HUES6 (cell line): ENCODE measurements at regions not wholly inside any gene's neighbourhood (a gene's known extent, or its start where the extent isn't known, plus 50 kb on each side); places are given as distances from the start of the nearest gene placed in this dataset.
"Not testable (repeated sequence)": the region's sequence is repeated elsewhere in the genome, so short reads cannot be mapped to it uniquely, and the experiment has no call there.

Experiments
- H3K27ac ChIP-seq: 2 replicates; pipeline ENCODE4 v1.7.0; 2013; ENCODE audit warnings: low read depth, mild to moderate bottlenecking, low read length, inconsistent platforms
- H3K27me3 ChIP-seq: 2 replicates; pipeline ENCODE4 v1.6.1; 2013; ENCODE audit warnings: low read length; ENCODE audit not compliant: control insufficient read depth, insufficient read depth
- H3K36me3 ChIP-seq: 2 replicates; pipeline ENCODE4 v1.6.1; 2013; ENCODE audit warnings: low read length; ENCODE audit not compliant: control insufficient read depth, insufficient read depth
- H3K4me1 ChIP-seq: 2 replicates; pipeline ENCODE4 v1.6.1; 2013; ENCODE audit warnings: low read length; ENCODE audit not compliant: control insufficient read depth, insufficient read depth
- H3K4me3 ChIP-seq: 2 replicates; pipeline ENCODE4 v1.5.1; 2013; ENCODE audit warnings: low read depth, low read length
- H3K9ac ChIP-seq: one replicate; pipeline ENCODE4 v1.6.1; 2013; ENCODE audit warnings: mild to moderate bottlenecking, low read length
- H3K9me3 ChIP-seq: 2 replicates; pipeline ENCODE4 v1.6.1; 2013; ENCODE audit warnings: low read depth, low read length; ENCODE audit not compliant: control insufficient read depth, insufficient read depth

DNA sequence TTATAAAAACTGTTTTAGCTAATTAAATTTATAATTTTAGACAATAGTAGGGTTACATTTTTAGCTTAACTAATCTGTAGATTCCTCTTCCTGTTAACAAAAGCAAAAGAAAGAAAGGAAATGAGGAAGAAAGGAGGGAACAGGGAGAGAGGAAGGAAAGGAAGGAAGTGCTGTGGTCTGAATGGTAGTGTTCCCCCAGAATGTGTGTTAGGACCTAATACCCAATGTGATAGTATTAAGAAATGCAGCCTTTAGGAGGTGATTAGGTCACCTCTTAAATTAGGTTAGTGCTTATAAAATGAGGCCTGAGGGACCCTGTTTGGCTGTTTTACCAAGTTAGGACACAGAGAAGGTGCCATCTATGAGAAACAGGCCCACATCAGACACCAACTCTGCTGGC, 136.9 kb upstream of the SAMSN1 start:
- H3K4me3 ChIP-seq: no peak overlapping the region
- H3K9ac ChIP-seq: no peak overlapping the region
- no peaks in the 10 kb centered on the region for H3K9me3 ChIP-seq
- H3K36me3 ChIP-seq: no peaks in the 10 kb centered on the region
- H3K27ac ChIP-seq: no peak overlapping the region
- no peaks in the 10 kb centered on the region for H3K27me3 ChIP-seq
- no peaks in the 10 kb centered on the region for H3K4me1 ChIP-seq

DNA sequence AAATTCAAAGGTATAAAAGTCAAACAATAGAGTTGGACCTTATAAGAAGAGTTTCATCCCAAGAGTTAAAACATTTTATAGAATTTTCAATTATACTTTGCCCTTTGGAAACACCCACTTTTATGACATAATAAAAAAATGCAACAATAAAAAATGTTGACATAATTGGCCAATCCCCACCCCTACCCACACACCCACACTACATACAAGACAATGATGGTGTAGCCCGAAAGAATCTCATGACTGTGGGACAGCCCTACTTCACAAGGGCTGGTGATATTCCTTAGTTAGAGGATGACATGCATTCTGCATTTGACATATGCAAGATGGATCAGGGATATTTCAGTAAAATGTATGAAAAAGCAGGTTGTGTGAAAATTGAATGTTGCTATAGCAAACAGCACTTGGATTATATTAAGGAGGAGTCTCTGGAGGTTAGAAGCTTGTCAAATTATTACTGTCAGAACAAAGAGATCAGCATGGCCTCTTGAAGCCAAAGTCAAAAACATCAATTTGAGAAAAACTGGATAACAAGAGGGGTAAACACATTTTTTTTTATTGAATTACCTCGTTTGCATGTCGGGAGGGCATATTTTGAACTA, 133.0 kb upstream of the SAMSN1 start:
- Histone ChIP-seq H3K27ac (no peak overlapping the region), H3K27me3 (no peaks in the 10 kb centered on the region), H3K4me3 (no peak overlapping the region), H3K9ac (no peak overlapping the region), H3K9me3 (no peaks in the 10 kb centered on the region), H3K4me1 (peaks cover 3% of the 10 kb centered on the region; the same call in 1 of the 2 replicates), H3K36me3 (no peaks in the 10 kb centered on the region)

DNA sequence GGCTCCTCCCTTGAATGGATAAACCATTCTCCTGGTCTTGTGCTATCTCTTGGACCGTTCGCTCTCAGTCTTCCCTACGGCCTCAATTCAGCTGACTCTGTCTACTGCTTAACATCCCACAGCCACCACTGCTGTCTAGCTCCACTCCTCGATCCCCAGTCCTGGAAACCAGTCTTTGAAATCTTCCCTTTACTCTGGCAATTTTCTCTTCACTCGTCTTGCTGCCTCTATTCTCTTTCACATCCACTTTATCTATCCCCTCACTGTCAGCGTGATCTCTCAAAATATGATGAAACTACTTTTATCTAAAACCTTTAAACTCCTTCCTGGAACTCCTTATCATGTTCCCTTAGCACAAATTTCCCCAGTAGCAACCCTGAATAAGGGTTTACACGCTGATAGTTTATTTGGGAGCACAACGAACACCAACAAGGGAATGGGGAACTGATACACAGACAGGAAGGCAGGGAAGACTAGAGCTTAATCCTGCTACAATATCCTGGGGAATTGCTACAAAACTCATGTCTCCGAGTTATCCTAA, 131.6 kb upstream of the SAMSN1 start:
- Histone ChIP-seq H3K4me1 (peaks cover 3% of the 10 kb centered on the region; the same call in 1 of the 2 replicates), H3K36me3 (no peaks in the 10 kb centered on the region), H3K27ac (no peak overlapping the region), H3K9ac (no peak overlapping the region), H3K27me3 (no peaks in the 10 kb centered on the region), H3K4me3 (no peak overlapping the region), H3K9me3 (no peaks in the 10 kb centered on the region)

DNA sequence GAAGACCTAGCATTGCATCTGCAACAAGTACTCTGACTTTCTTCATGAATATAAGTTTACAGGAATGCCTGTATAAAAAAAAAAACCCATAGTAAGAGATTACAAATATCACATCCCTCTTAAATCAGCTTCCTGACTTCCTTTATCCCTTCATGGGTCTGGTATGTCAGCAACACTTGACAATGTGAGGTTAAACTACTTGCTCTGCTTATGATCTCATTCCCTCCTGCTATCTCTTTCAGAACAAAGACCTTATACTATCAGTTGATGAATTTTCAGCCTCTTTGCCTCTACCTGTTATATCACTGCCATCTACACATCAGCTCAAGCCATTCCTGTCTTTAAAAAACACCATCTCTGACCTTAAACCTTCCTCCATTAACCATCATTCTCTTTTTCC, 130.9 kb upstream of the SAMSN1 start:
- H3K4me1 ChIP-seq: peaks cover 3% of the 10 kb centered on the region; the same call in 1 of the 2 replicates
- no peaks in the 10 kb centered on the region for H3K36me3 ChIP-seq
- no peak overlapping the region for H3K27ac ChIP-seq
- no peaks in the 10 kb centered on the region for H3K27me3 ChIP-seq
- H3K9me3 ChIP-seq: no peaks in the 10 kb centered on the region
- H3K4me3 ChIP-seq: no peak overlapping the region
- H3K9ac ChIP-seq: no peak overlapping the region

DNA sequence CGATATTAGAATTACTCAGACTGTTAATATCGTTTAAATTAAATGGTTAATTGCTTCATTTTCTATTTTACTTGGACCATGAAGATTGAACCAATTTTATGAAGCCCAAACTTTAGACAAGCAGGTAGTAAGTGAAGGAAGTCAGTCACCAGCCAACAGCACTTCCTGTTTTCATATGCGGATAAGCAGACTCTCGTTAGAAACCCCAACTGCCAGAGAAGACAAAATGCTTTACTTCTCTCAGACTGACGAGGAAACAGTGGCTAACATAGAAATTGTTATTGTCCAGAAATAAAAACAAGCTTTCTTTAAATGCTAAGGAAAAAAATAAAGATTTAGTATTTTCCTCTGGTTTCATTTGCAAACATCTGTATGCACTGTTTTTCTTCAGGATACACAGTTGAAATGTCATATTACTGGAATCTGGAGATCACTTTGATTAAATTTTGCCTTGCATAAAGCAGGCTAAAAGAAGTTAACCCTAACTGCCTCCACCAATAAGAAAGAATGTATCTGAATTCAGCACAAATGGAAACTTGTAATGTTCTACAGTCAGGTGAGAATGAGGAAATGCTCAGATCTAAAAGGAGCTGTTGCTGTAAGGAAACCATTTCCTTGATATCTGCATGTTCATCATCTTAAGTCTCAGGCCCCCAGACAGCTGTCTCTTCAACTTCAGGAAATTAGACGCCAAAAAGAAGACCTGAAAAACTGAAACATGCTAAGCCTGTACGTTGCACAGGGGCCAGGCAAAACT, 129.8 kb upstream of the SAMSN1 start:
- Histone ChIP-seq H3K9me3 (no peaks in the 10 kb centered on the region), H3K27me3 (no peaks in the 10 kb centered on the region), H3K4me1 (peaks cover 3% of the 10 kb centered on the region; the same call in 1 of the 2 replicates), H3K27ac (no peak overlapping the region), H3K4me3 (no peak overlapping the region), H3K9ac (no peak overlapping the region), H3K36me3 (no peaks in the 10 kb centered on the region)

DNA sequence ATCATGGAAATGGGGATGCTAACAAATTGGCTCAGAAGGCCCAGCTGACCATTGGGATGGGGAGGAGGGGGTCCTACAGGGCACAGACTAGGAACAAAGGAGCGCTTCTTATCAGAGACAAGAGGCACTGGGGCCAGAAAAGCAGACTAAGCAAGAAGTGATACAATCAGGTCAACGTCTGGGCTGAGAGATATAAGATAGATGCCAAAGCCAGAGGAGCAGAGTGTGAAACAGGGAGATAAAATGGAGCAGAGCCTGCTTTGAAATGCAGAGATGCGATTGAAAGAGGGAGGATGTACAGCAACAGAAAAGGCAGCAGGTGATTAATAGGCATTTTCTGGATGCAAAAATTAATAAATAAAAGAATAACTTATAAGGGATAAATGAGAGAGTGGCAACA, 127.5 kb upstream of the SAMSN1 start:
- H3K36me3 ChIP-seq: no peaks in the 10 kb centered on the region
- no peak overlapping the region for H3K27ac ChIP-seq
- H3K9ac ChIP-seq: no peak overlapping the region
- H3K4me1 ChIP-seq: peaks cover 3% of the 10 kb centered on the region; the same call in 1 of the 2 replicates
- H3K27me3 ChIP-seq: no peaks in the 10 kb centered on the region
- no peaks in the 10 kb centered on the region for H3K9me3 ChIP-seq
- no peak overlapping the region for H3K4me3 ChIP-seq

DNA sequence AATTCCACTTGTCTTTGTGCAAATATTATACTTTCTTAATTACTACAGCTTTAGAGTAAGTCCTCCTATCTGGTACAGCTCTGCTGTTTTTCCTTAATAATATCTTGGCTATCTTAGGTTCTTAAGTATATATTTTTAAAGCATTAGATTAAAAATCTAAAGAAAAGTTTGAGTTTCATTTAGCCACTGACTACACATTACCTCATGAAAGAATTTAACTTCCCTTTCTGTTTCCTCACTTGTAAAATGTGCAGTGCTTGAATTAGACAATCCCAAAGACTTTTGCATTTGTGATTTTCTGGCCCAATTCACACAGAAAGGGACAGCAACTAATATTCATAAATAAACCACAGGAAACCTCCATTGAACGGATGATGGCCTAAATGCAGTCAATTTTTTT, 126.4 kb upstream of the SAMSN1 start:
- H3K4me3 ChIP-seq: no peak overlapping the region
- H3K4me1 ChIP-seq: peaks cover 3% of the 10 kb centered on the region; the same call in 1 of the 2 replicates
- H3K36me3 ChIP-seq: no peaks in the 10 kb centered on the region
- no peaks in the 10 kb centered on the region for H3K9me3 ChIP-seq
- no peak overlapping the region for H3K9ac ChIP-seq
- H3K27ac ChIP-seq: no peak overlapping the region
- H3K27me3 ChIP-seq: no peaks in the 10 kb centered on the region

DNA sequence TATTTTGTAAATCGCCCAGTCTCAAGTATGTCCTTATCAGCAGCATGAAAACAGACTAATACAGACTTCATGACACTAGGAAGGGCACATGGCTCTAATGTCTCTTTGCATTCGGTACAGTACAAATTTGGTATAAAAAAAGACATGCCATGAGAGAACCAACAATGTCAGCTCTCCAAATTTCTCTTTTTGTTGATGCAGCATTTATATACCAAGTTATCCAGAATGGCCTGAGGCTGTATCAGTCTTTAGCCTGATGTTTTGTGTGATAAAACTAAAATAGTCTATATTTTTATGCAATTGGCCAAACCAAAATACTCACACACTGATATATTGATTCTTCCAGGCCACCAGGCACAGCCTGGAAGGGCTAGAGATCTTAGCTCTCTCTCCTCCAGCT, 124.3 kb upstream of the SAMSN1 start:
- Histone ChIP-seq H3K9me3 (no peaks in the 10 kb centered on the region), H3K4me1 (no peaks in the 10 kb centered on the region), H3K36me3 (no peaks in the 10 kb centered on the region), H3K27ac (no peak overlapping the region), H3K9ac (no peak overlapping the region), H3K27me3 (no peaks in the 10 kb centered on the region), H3K4me3 (no peak overlapping the region)

DNA sequence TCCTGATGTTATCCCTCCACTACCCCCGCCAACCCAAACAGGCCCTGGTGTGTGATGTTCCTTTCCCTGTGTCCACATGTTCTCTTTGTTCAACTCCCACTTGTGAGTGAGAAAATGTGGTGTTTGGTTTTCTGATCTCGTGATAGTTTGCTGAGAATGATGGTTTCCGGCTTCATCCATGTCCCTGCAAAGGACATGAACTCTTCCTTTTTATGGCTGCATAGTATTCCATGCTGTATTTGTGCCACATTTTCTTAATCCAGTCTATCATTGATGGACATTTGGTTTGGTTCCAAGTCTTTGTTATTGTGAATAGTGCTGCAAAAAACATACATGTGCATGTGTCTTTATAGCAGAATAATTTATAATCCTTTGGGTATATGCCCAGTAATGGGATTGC, 123.0 kb upstream of the SAMSN1 start:
- not testable (repeated sequence) for H3K36me3 ChIP-seq, H3K9me3 ChIP-seq, H3K27me3 ChIP-seq, H3K27ac ChIP-seq, H3K4me3 ChIP-seq, H3K9ac ChIP-seq, H3K4me1 ChIP-seq

DNA sequence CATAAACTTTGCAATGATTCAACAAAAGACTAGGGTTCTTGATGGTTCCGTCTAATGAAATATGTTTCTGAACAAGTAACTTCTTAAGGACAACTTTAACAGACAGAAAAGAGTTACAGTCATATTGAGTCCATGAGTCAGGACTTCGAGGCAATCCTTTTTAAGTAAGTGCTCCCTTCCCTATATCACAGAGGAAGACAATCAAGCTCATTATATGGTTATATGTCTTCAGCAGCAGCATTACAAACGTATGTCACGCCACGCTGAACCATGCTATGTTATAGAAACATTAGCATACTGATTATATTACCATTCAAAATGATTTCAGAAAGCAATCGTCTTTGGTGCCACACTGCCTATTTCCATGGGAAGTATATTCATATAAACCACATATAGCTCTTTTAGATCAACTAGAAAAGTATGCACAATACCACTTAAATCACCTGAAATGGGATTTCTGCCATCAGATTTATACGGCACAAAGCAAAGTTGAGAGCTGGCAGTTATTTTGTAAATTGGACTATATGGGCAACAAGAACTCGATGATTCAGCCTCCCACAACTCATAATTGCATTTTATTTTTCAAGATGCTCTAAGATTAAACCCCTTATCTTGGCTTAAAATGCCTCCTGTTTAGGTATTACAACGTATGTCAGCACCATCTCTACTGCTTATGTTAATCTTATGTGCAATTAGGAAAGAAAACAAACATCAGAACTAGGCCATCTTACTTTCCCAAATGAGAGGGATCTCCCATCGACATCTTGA, 111.3 kb upstream of the SAMSN1 start:
- no peaks in the 10 kb centered on the region for H3K36me3 ChIP-seq
- H3K4me1 ChIP-seq: no peaks in the 10 kb centered on the region
- H3K27ac ChIP-seq: no peak overlapping the region
- no peak overlapping the region for H3K4me3 ChIP-seq
- H3K9ac ChIP-seq: no peak overlapping the region
- no peaks in the 10 kb centered on the region for H3K27me3 ChIP-seq
- no peaks in the 10 kb centered on the region for H3K9me3 ChIP-seq

DNA sequence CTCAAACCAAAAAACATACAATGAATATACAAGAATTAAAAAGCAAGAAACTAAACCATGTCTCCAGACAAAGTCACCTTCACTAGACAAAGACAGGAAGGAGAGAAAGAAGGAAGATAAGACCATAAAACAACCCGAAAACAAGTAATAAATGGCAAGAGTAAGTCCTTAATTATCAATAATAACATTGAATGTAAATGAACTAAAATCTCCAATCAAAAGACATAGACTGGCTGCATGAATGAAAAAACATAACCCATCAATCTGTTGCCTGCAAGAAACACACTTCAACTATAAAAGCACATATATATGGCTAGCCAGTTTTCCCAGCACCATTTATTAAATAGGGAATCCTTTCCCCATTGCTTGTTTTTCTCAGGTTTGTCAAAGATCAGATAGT, 100.8 kb upstream of the SAMSN1 start:
- H3K4me1 ChIP-seq: no peaks in the 10 kb centered on the region
- H3K9me3 ChIP-seq: peaks cover 4% of the 10 kb centered on the region; the same call in 1 of the 2 replicates
- no peak overlapping the region for H3K4me3 ChIP-seq
- no peak overlapping the region for H3K9ac ChIP-seq
- no peak overlapping the region for H3K27ac ChIP-seq
- H3K27me3 ChIP-seq: no peaks in the 10 kb centered on the region
- H3K36me3 ChIP-seq: no peaks in the 10 kb centered on the region
